DOHH2 (cell line): ENCODE measurements at regions not wholly inside any gene's neighbourhood (a gene's known extent, or its start where the extent isn't known, plus 50 kb on each side); places are given as distances from the start of the nearest gene placed in this dataset.

Source experiments
- H3F3A ChIP-seq: fragments of 200-600 bp; sonication (generic), shearing (Covaris generic); 2 replicates; pipeline ENCODE4 v1.6.0; 2016; ENCODE audit warnings: antibody characterized with exemption, mild to moderate bottlenecking; ENCODE audit not compliant: control insufficient read depth, insufficient read depth
- H3K27ac ChIP-seq: fragments of 200-600 bp; sonication (generic); 2 replicates; pipeline ENCODE4 v1.5.1; 2014; ENCODE audit warnings: low read depth, mild to moderate bottlenecking, low read length, moderate library complexity
- H3K27me3 ChIP-seq: fragments of 200-600 bp; sonication (generic); 2 replicates; pipeline ENCODE4 v1.6.1; 2014; ENCODE audit warnings: mild to moderate bottlenecking, low read length, mixed read lengths; ENCODE audit not compliant: control insufficient read depth
- H3K36me3 ChIP-seq: fragments of 200-600 bp; sonication (generic); 2 replicates; pipeline ENCODE4 v1.6.1; 2014; ENCODE audit warnings: mild to moderate bottlenecking, low read length, moderate library complexity, mixed read lengths; ENCODE audit not compliant: control insufficient read depth
- H3K4me1 ChIP-seq: fragments of 200-600 bp; sonication (generic); 2 replicates; pipeline ENCODE4 v1.6.1; 2014; ENCODE audit warnings: mild to moderate bottlenecking, low read length, mixed read lengths; ENCODE audit not compliant: control insufficient read depth
- H3K4me2 ChIP-seq: fragments of 200-600 bp; sonication (generic); 2 replicates; pipeline ENCODE4 v1.6.0; 2014; ENCODE audit warnings: mild to moderate bottlenecking, low read length, moderate library complexity
- H3K4me3 ChIP-seq: fragments of 200-600 bp; sonication (generic); 2 replicates; pipeline ENCODE4 v1.5.1; 2014; ENCODE audit warnings: mild to moderate bottlenecking, low read length, mixed read lengths
- H3K79me2 ChIP-seq: fragments of 200-600 bp; sonication (generic); 2 replicates; pipeline ENCODE4 v1.6.1; 2014; ENCODE audit warnings: mild to moderate bottlenecking, low read length, mixed read lengths; ENCODE audit not compliant: control insufficient read depth
- H3K9me2 ChIP-seq: fragments of 200-600 bp; sonication (generic); replicated peaks from 2 replicates; pipeline ENCODE4 v1.6.1; 2014; ENCODE audit warnings: mild to moderate bottlenecking, low read length, mixed read lengths; ENCODE audit not compliant: control insufficient read depth
- H3K9me3 ChIP-seq: fragments of 200-600 bp; sonication (generic); 2 replicates; pipeline ENCODE4 v1.6.1; 2014; ENCODE audit warnings: antibody characterized with exemption, low read length, mixed read lengths; ENCODE audit not compliant: control insufficient read depth, insufficient read depth
- H4K20me1 ChIP-seq: fragments of 200-600 bp; sonication (generic); 2 replicates; pipeline ENCODE4 v1.6.0; 2014; ENCODE audit warnings: low read depth, mild to moderate bottlenecking, antibody characterized with exemption, low read length, moderate library complexity; ENCODE audit not compliant: control insufficient read depth, insufficient read depth
- CTCF ChIP-seq: fragments of 200-600 bp; sonication (generic); IDR thresholded peaks from one replicate; pipeline ENCODE4 v1.5.1; 2014; ENCODE audit warnings: antibody characterized with exemption, mild to moderate bottlenecking, low read depth, low read length; ENCODE audit not compliant: poor library complexity, severe bottlenecking
- EZH2phosphoT487 ChIP-seq: fragments of 200-600 bp; sonication (generic); IDR thresholded peaks from 2 replicates; pipeline ENCODE4 v1.6.1; 2017; ENCODE audit warnings: borderline replicate concordance, mild to moderate bottlenecking, antibody characterized with exemption, low read length, moderate library complexity, mixed read lengths

GRCh38 chr3:132783152-132783551 is 60.9 kb upstream of the NPHP3 start:
- Histone ChIP-seq H3K27me3 (no peaks in the 10 kb centered on the region; the same call in 1 of the 2 replicates), H3K36me3 (no peaks in the 10 kb centered on the region), H3K9me3 (no peaks in the 10 kb centered on the region), H3K4me3 (no peak overlapping the region), H4K20me1 (no peaks in the 10 kb centered on the region), H3K79me2 (no peaks in the 10 kb centered on the region), H3F3A (no peaks in the 10 kb centered on the region), H3K4me2 (no peak overlapping the region), H3K4me1 (peaks cover 20% of the 10 kb centered on the region), H3K9me2 (no peaks in the 10 kb centered on the region), H3K27ac (no peak overlapping the region)
- no peak for TF ChIP-seq CTCF
- no peak for TF ChIP-seq EZH2phosphoT487

- TF ChIP-seq CTCF (no peak), EZH2phosphoT487 (no peak)
- H3K4me2 ChIP-seq, result no peak overlapping the region
These were observed 59.7 kb upstream of the NPHP3 start for GRCh38 chr3:132781922-132782321.

DNA sequence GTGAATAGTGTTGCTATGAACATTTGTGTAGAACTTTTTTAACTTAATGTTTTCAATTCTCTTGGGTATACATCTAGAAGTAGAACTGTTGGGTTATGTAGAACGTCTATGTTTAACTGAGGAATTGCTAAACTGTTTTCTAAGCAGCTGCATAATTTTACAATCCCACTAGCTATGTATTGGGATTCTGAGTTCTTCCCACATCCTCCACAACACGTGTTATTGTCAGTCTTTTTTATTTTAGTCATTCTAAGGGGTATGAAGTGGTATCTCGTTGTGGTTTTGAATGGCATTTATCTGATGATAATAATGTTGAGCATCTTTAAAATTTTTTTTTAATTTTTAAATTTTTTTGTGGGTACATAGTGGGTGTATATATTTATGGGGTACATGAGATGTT is 55.0 kb upstream of the NPHP3 start:
- no peaks in the 10 kb centered on the region for H3K9me2 ChIP-seq

More at GRCh38 chr3:132781922-132782321, 59.7 kb upstream of the NPHP3 start:
- no peaks in the 10 kb centered on the region for H3K36me3 ChIP-seq
- H3K4me1 ChIP-seq, result peaks cover 20% of the 10 kb centered on the region
- H3K27me3 ChIP-seq, result no peaks in the 10 kb centered on the region; the same call in 1 of the 2 replicates
- no peaks in the 10 kb centered on the region for H3F3A ChIP-seq
- H3K4me3 ChIP-seq, result no peak overlapping the region
- H3K9me3 ChIP-seq, result no peaks in the 10 kb centered on the region
- no peak overlapping the region for H3K27ac ChIP-seq
- H3K79me2 ChIP-seq, result no peaks in the 10 kb centered on the region
- no peaks in the 10 kb centered on the region for H3K9me2 ChIP-seq
- H4K20me1 ChIP-seq, result no peaks in the 10 kb centered on the region

More for the DNA sequence above, 55.0 kb upstream of the NPHP3 start:
- TF ChIP-seq CTCF (no peak), EZH2phosphoT487 (no peak)
- H3K27ac ChIP-seq, result no peak overlapping the region
- no peaks in the 10 kb centered on the region; the same call in none of the 2 replicates for H3K27me3 ChIP-seq
- H3F3A ChIP-seq, result no peaks in the 10 kb centered on the region
- no peaks in the 10 kb centered on the region for H4K20me1 ChIP-seq
- no peaks in the 10 kb centered on the region for H3K79me2 ChIP-seq
- no peaks in the 10 kb centered on the region for H3K4me1 ChIP-seq
- H3K4me3 ChIP-seq, result no peak overlapping the region
- no peaks in the 10 kb centered on the region for H3K36me3 ChIP-seq
- no peaks in the 10 kb centered on the region for H3K9me3 ChIP-seq
- H3K4me2 ChIP-seq, result no peak overlapping the region
